H9 (cell line): ENCODE measurements at regions not wholly inside any gene's neighbourhood (a gene's known extent, or its start where the extent isn't known, plus 50 kb on each side); places are given as distances from the start of the nearest gene placed in this dataset.

ENCODE experiments used
- DNase-seq: peaks from one replicate; pipeline ENCODE4 v3.0.0-alpha.2; 2017
- H2AFZ ChIP-seq: one replicate; pipeline ENCODE4 v1.6.1; 2013; ENCODE audit warnings: mild to moderate bottlenecking, low read length, control low read depth, moderate library complexity
- H2AK5ac ChIP-seq: 2 replicates; pipeline ENCODE4 v1.6.1; 2013; ENCODE audit warnings: low read length, control low read depth, mixed read lengths; ENCODE audit not compliant: insufficient read length
- H2BK120ac ChIP-seq: one replicate; pipeline ENCODE4 v1.6.1; 2013; ENCODE audit warnings: low read depth, mild to moderate bottlenecking, low read length, control low read depth, inconsistent platforms; ENCODE audit not compliant: poor library complexity, severe bottlenecking
- H2BK12ac ChIP-seq: 2 replicates; pipeline ENCODE4 v1.6.1; 2013; ENCODE audit warnings: low read length, control low read depth, mixed read lengths, low read depth; ENCODE audit not compliant: insufficient read length
- H2BK15ac ChIP-seq: 2 replicates; pipeline ENCODE4 v1.6.1; 2013; ENCODE audit warnings: low read depth, low read length, control low read depth
- H2BK20ac ChIP-seq: one replicate; pipeline ENCODE4 v1.6.1; 2013; ENCODE audit warnings: low read depth, mild to moderate bottlenecking, low read length, control low read depth, inconsistent platforms; ENCODE audit not compliant: poor library complexity, severe bottlenecking
- H2BK5ac ChIP-seq: 2 replicates; pipeline ENCODE4 v1.6.1; 2013; ENCODE audit warnings: low read length, control low read depth, mixed read lengths; ENCODE audit not compliant: insufficient read length
- H3K14ac ChIP-seq: 2 replicates; pipeline ENCODE4 v1.6.1; 2013; ENCODE audit warnings: low read length, control low read depth; ENCODE audit not compliant: insufficient read depth
- H3K18ac ChIP-seq: 2 replicates; pipeline ENCODE4 v1.6.1; 2013; ENCODE audit warnings: low read depth, mild to moderate bottlenecking, mixed read lengths, low read length, control low read depth; ENCODE audit not compliant: insufficient read length
- H3K23ac ChIP-seq: 2 replicates; pipeline ENCODE4 v1.6.1; 2013; ENCODE audit warnings: low read length, control low read depth, mixed read lengths, low read depth; ENCODE audit not compliant: insufficient read length
- H3K23me2 ChIP-seq: 2 replicates; pipeline ENCODE4 v1.6.1; 2013; ENCODE audit warnings: low read depth, mild to moderate bottlenecking, mixed read lengths, low read length, control low read depth; ENCODE audit not compliant: insufficient read length, poor library complexity, severe bottlenecking
- H3K27ac ChIP-seq: 2 replicates; pipeline ENCODE4 v1.5.1; 2013; ENCODE audit warnings: low read length, control low read depth, mixed read lengths, low read depth; ENCODE audit not compliant: insufficient read length
- H3K27me3 ChIP-seq: 2 replicates; pipeline ENCODE4 v1.6.1; 2013; ENCODE audit warnings: low read length, control low read depth, inconsistent platforms; ENCODE audit not compliant: insufficient read depth
- H3K4ac ChIP-seq: 2 replicates; pipeline ENCODE4 v1.6.1; 2013; ENCODE audit warnings: low read depth, mild to moderate bottlenecking, control low read depth, inconsistent platforms, low read length, moderate library complexity
- H3K4me1 ChIP-seq: 2 replicates; pipeline ENCODE4 v1.6.1; 2013; ENCODE audit warnings: low read length, control low read depth, inconsistent platforms; ENCODE audit not compliant: insufficient read depth
- H3K4me2 ChIP-seq: 2 replicates; pipeline ENCODE4 v1.6.1; 2013; ENCODE audit warnings: low read length, control low read depth, mixed read lengths; ENCODE audit not compliant: insufficient read length, insufficient read depth
- H3K56ac ChIP-seq: 2 replicates; pipeline ENCODE4 v1.6.1; 2013; ENCODE audit warnings: low read depth, mild to moderate bottlenecking, mixed read lengths, low read length, control low read depth; ENCODE audit not compliant: insufficient read length
- H3K79me1 ChIP-seq: 2 replicates; pipeline ENCODE4 v1.6.1; 2013; ENCODE audit warnings: low read depth, mild to moderate bottlenecking, moderate library complexity, low read length, control low read depth, inconsistent platforms; ENCODE audit not compliant: insufficient read depth, poor library complexity, severe bottlenecking
- H3K79me2 ChIP-seq: 2 replicates; pipeline ENCODE4 v1.6.1; 2013; ENCODE audit warnings: low read length, control low read depth, inconsistent platforms; ENCODE audit not compliant: insufficient read depth
- H3K9ac ChIP-seq: 2 replicates; pipeline ENCODE4 v1.6.1; 2013; ENCODE audit warnings: low read length, control low read depth, mixed read lengths; ENCODE audit not compliant: insufficient read length; ENCODE audit errors: extremely low read depth
- H3K9me3 ChIP-seq: one replicate; pipeline ENCODE4 v1.6.1; 2013; ENCODE audit warnings: low read depth, low read length, inconsistent platforms; ENCODE audit not compliant: control insufficient read depth
- H3T11ph ChIP-seq: one replicate; pipeline ENCODE4 v1.6.1; 2013; ENCODE audit warnings: mild to moderate bottlenecking, low read length, control low read depth, inconsistent platforms
- H4K20me1 ChIP-seq: one replicate; pipeline ENCODE4 v1.6.1; 2013; ENCODE audit not compliant: control insufficient read depth, insufficient read length, insufficient read depth
- H4K5ac ChIP-seq: 2 replicates; pipeline ENCODE4 v1.6.1; 2013; ENCODE audit warnings: low read depth, mild to moderate bottlenecking, mixed read lengths, low read length, control low read depth; ENCODE audit not compliant: insufficient read length
- H4K8ac ChIP-seq: replicated peaks from 2 replicates; pipeline ENCODE4 v1.6.1; 2013; ENCODE audit warnings: low read length, control low read depth, mixed read lengths, low read depth; ENCODE audit not compliant: insufficient read length
- H4K91ac ChIP-seq: 2 replicates; pipeline ENCODE4 v1.6.1; 2013; ENCODE audit warnings: low read depth, mild to moderate bottlenecking, moderate library complexity, mixed read lengths, low read length, control low read depth; ENCODE audit not compliant: insufficient read length
- H3K27ac Mint-ChIP-seq, 3 experiments: 2 replicates in 2 of 3; 3 replicates in 1 of 3; pipeline ENCODE4 v1.8.0; 2020 to 2021; ENCODE audit warnings: mixed read lengths in 3 of 3, mild to moderate bottlenecking in 1 of 3, moderate library complexity in 1 of 3
- H3K27me3 Mint-ChIP-seq: 2 replicates; pipeline ENCODE4 v1.8.0; 2021; ENCODE audit warnings: low read depth, mild to moderate bottlenecking, moderate library complexity, mixed read lengths
- H3K36me3 Mint-ChIP-seq, 3 experiments: 2 replicates in 2 of 3; 3 replicates in 1 of 3; pipeline ENCODE4 v1.8.0; 2020 to 2021; ENCODE audit warnings: low read depth in 3 of 3, mixed read lengths in 3 of 3; ENCODE audit not compliant: insufficient read depth in 1 of 3
- H3K4me1 Mint-ChIP-seq, 2 experiments: 2 replicates each; pipeline ENCODE4 v1.8.0; 2020; ENCODE audit warnings: mixed read lengths in 2 of 2
- H3K4me3 Mint-ChIP-seq, 2 experiments: 2 replicates in 1 of 2; 3 replicates in 1 of 2; pipeline ENCODE4 v1.8.0; 2020 to 2021; ENCODE audit warnings: mild to moderate bottlenecking in 2 of 2, mixed read lengths in 2 of 2, moderate library complexity in 1 of 2
- H3K9me3 Mint-ChIP-seq, 2 experiments: 2 replicates in 1 of 2; 3 replicates in 1 of 2; pipeline ENCODE4 v1.8.0; 2020; ENCODE audit warnings: mild to moderate bottlenecking in 2 of 2, mixed read lengths in 2 of 2, moderate library complexity in 1 of 2
- WGBS: extraction: QIAGEN DNeasy Blood & Tissue Kit; methylation state at CpG from one replicate; pipeline ENCODE4 v1.1.7; 2013; ENCODE audit warnings: missing lambda C conversion rate, low lambda C conversion rate, mixed read lengths; ENCODE audit not compliant: insufficient read length; ENCODE audit errors: extremely low coverage; 5-methylcytosine and 5-hydroxymethylcytosine counted together
- TF ChIP-seq, protein P1 (sequence below): fragments of 200-600 bp; sonication (generic); conservative IDR thresholded peaks from 3 replicates; pipeline ENCODE4 v1.8.0; 2021; ENCODE audit warnings: antibody characterized with exemption, mild to moderate bottlenecking

DNA sequence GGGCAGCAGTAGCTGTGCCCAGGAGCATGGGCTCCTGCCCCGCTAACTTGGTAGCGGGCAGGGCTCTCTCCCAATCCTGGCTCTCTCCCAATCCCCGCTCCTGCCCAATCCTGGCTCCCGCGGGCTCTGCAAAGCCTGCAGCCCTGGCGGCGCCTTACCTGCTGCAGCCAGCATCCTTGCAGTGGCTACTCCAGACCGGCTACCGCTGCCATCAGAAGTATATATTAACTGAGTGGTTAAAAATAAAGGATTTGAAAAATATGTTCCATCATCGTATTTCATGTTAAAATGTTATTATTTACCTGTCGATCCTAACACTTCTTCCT, 698.2 kb downstream of the SLITRK1 start:
- no peak overlapping the region for H3K4me2 ChIP-seq
- H4K5ac ChIP-seq: no peak overlapping the region
- no peaks in the 10 kb centered on the region for H3K79me1 ChIP-seq
- no peaks in the 10 kb centered on the region for H3K23me2 ChIP-seq
- no peak overlapping the region for H4K8ac ChIP-seq
- no peaks in the 10 kb centered on the region for H3K4me1 ChIP-seq
- no peaks in the 10 kb centered on the region for H3K27me3 ChIP-seq
- no peak overlapping the region for H2BK20ac ChIP-seq
- H3K36me3 Mint-ChIP-seq: peaks cover 4 to 15% (median 5%) of the 10 kb centered on the region in 3 experiments
- H2BK12ac ChIP-seq: no peak overlapping the region
- no peaks in the 10 kb centered on the region for H3K9me3 ChIP-seq
- no peaks in the 10 kb centered on the region for H3K27me3 Mint-ChIP-seq
- peak; percentile 30 for DNase-seq
- H3K23ac ChIP-seq: no peak overlapping the region
- no peak overlapping the region for H3T11ph ChIP-seq
- TF ChIP-seq, protein P1, sequence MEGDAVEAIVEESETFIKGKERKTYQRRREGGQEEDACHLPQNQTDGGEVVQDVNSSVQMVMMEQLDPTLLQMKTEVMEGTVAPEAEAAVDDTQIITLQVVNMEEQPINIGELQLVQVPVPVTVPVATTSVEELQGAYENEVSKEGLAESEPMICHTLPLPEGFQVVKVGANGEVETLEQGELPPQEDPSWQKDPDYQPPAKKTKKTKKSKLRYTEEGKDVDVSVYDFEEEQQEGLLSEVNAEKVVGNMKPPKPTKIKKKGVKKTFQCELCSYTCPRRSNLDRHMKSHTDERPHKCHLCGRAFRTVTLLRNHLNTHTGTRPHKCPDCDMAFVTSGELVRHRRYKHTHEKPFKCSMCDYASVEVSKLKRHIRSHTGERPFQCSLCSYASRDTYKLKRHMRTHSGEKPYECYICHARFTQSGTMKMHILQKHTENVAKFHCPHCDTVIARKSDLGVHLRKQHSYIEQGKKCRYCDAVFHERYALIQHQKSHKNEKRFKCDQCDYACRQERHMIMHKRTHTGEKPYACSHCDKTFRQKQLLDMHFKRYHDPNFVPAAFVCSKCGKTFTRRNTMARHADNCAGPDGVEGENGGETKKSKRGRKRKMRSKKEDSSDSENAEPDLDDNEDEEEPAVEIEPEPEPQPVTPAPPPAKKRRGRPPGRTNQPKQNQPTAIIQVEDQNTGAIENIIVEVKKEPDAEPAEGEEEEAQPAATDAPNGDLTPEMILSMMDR: no peak
- H2BK5ac ChIP-seq: no peak overlapping the region
- peaks cover 15 to 21% of the 10 kb centered on the region in 2 experiments for H3K9me3 Mint-ChIP-seq
- no peak overlapping the region for H2BK120ac ChIP-seq
- no peak overlapping the region for H4K91ac ChIP-seq
- H2AK5ac ChIP-seq: no peak overlapping the region
- WGBS: no CpG with 5 or more reads among the region's 11 CpGs
- no peak overlapping the region for H3K4me3 Mint-ChIP-seq
- H3K4me1 Mint-ChIP-seq: peaks cover 0 to 3% of the 10 kb centered on the region in 2 experiments; a peak in 1 of 4 replicates
- no peak overlapping the region for H3K4ac ChIP-seq
- no peak overlapping the region for H2AFZ ChIP-seq
- H2BK15ac ChIP-seq: no peak overlapping the region
- H3K18ac ChIP-seq: no peak overlapping the region
- no peaks in the 10 kb centered on the region for H4K20me1 ChIP-seq
- no peak overlapping the region for H3K9ac ChIP-seq
- H3K79me2 ChIP-seq: no peaks in the 10 kb centered on the region
- H3K14ac ChIP-seq: no peak overlapping the region
- H3K27ac ChIP-seq: no peak overlapping the region
- no peak overlapping the region for H3K56ac ChIP-seq
- no peak overlapping the region for H3K27ac Mint-ChIP-seq
